NCI-H1694 (cell line): ENCODE measurements at regions not wholly inside any gene's neighbourhood (a gene's known extent, or its start where the extent isn't known, plus 50 kb on each side); places are given as distances from the start of the nearest gene placed in this dataset.

ENCODE experiments used
- DNase-seq: peaks from one replicate; lab custom pipeline; 2025; lab: John Stamatoyannopoulos, UW

DNA sequence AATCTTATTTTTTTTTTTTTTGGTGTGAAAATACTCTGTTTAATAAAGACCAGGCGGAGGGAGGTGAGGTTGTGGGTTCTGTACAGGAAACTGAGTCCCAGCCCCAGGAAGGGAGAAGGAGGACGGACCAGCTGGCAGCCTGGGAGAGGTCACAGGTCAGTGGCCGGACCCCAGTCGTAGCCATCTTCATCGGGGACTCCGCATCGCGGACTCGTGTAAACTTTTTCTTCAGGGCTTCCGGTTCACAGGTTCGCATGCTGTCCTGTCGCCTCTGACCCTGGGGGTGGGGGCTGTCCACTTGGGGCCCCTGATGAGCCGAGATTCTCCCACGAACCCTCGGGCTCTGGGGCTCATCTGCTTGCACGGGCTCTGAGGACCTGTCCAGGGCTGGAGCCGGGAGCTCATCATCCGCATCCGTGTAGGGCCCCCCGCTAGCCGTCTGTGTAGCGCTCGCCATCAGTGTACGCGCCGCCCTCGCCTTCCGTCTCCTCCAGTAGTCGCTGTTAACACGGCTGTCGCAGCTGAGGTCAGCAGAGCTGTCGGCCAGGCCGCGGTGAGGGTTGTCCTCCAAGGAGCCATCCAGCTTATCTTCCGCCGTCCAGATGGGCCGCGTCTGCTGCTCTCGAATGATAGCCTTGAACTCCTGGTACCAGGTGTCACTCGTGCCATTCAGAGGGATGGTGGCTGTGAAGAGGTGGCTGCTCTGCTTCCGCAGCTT lies 975.7 kb upstream of the PRMT6 start:
- no peak for DNase-seq

DNA sequence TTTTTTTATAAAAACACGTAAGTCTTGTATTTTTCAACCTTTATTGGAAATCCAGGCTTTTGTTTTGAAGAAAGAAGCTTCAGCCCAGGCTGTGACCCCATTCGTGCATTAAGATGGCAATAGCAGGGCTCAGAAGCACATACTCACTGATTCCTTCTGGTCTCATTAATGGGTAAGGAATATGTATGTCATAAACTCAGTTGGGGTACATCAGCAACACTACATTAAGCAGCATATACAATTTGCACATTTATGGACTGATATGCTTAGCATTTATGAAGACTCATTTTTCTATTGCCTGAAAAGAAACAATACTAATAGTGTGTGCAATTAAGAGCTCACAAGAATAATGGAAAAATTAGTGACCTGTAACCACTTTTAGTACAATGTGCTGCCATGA lies 945.4 kb upstream of the PRMT6 start:
- no peak for DNase-seq

- no peak for DNase-seq
Measured at GRCh38 chr1:106113851-106114250, 942.6 kb upstream of the PRMT6 start.

DNA sequence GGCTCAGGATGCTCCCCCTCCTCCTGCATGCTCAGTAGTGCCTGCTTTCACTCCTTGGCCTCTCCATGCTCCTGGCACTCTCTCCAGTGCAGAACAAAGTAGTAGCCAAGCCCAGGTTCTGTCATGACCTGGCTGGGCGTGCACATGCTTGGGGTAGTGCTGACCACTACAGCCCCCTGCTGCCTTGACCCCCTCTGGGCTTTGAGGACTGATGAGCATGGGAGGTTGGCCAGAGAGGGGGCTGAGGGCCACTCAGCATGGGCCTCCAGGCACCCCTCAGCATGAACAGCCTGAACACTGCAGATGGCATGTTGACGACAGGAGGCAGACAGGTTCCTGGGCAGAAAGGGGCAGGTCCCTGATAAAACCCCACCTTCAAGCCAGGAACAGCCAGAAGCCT lies 935.7 kb upstream of the PRMT6 start:
- DNase-seq: no peak

DNA sequence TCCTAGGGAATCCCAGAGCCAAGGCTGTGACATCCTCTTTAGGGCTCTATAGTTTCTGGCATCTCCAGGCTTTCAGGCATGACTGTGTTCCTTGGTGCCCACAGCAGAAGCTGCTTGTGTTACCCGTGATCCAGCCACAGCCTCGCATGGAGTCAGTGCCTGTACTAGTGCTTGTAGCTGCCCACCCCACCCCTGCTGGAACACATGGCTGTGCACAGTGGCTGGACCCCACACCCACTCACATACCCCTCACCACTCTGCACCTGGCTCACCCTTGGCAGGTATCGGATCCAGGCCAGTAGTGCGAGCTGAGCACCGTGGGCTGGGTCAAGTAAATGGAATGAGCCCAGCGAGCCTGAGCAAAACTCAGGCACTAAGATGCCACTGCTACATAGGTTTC lies 934.7 kb upstream of the PRMT6 start:
- no peak for DNase-seq

GRCh38 chr1:106134561-106134960 lies 921.9 kb upstream of the PRMT6 start:
- no peak for DNase-seq

- DNase-seq: no peak
Measured at GRCh38 chr1:106173101-106173500, 883.4 kb upstream of the PRMT6 start.

DNA sequence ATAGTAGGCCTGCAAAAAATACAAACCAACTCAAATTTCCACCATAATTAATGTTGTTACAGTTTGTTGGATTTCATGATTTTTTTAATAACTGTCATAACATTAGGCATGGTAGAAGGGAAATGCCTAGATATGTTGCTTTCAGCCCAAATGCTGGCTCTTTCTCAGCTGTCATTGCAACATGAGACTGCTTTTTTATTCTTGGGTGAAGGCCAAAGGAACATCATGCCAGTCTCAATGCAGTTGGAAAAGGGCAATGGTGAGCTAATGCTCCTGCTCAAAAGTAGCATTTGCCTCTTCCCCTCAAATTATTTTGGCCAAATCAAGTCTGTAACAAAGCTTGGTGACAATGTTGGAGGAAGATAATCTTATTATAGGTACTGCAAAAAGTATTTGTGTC lies 877.7 kb upstream of the PRMT6 start:
- DNase-seq: peak; percentile 88

DNA sequence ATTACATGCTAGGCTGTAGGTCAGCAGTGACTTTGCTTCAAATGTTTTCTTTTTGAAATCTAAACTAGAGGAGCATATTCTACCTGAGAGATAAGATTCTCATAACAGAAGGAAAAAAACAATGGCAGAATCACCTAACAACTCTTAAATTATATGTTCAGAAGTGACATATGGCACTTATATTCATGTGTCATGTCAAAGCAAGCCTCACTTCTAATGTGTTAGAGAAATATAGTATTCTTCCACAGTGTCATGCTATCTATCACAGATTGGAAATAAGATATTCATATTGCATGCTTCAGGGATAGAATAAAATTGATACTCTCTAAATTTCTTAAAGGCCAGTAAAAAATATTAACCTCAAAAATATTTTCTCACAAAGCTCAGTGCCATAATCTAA lies 874.6 kb upstream of the PRMT6 start:
- DNase-seq: no peak

- DNase-seq: no peak
Measured at GRCh38 chr1:106185089-106185488, 871.4 kb upstream of the PRMT6 start.

- no peak for DNase-seq
Measured at GRCh38 chr1:106189780-106190179, 866.7 kb upstream of the PRMT6 start.

DNA sequence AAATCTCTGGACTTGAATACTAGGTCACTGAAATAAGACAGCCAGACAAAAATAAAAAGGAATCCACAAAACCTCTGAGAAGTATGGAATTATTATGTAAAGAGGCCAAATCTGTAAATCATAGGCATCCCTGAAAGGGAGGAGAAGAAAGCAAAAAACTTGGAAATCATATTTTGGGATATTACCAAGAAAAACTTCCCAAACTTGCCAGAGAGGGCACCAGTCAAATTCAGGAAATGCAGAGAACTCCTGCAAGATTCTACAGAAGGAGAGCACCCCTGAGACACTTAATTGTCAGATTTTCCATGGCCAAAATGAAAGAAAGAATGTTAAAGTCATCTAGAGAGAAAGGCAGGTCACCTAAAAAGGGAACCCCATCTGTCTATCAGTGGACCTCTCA lies 862.3 kb upstream of the PRMT6 start:
- no peak for DNase-seq

GRCh38 chr1:106200711-106201110 lies 855.8 kb upstream of the PRMT6 start:
- DNase-seq: no peak

- DNase-seq: no peak
Measured at GRCh38 chr1:106207185-106207584, 849.3 kb upstream of the PRMT6 start.

- no peak for DNase-seq
Measured at GRCh38 chr1:106217765-106218164, 838.7 kb upstream of the PRMT6 start.

DNA sequence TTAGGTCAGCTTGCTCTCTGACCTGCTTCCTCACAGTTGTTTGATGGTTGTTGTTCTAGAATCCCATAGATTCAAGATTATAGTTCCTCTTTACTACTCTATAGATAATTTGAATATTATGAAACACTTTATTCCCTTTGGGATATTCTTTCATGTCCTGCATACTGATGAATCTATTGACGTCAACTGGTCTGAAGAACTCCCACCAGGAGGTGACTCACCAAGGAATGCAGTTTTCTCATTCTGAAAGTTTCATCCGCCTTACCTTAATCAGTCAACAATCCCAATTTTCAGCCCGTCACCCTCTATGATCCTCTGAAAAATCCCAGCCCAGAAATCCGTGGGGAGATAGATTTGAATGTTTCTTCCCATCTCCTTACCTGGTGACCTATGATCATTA lies 834.1 kb upstream of the PRMT6 start:
- no peak for DNase-seq

- DNase-seq: no peak
Measured at GRCh38 chr1:106223213-106223612, 833.3 kb upstream of the PRMT6 start.

DNA sequence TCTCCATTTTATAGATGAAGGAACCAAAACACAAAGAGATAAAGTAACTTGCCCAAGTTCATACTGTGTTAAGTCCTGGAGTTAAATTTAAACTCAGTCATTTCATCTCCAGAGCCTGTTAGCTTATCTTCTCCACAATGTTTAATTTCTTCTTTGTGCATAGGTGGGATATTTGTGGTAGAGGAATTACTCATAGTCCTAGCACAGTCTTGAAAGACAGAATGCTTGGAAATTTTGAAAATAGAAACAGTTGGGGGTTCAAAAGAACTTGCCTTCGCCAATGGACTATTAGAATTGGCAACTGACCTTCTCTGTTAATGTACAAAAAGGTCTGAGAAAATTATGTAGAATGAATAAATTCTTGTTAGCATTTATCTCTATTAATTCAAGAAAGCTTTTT lies 832.0 kb upstream of the PRMT6 start:
- no peak for DNase-seq

GRCh38 chr1:106225403-106225802 lies 831.1 kb upstream of the PRMT6 start:
- no peak for DNase-seq

DNA sequence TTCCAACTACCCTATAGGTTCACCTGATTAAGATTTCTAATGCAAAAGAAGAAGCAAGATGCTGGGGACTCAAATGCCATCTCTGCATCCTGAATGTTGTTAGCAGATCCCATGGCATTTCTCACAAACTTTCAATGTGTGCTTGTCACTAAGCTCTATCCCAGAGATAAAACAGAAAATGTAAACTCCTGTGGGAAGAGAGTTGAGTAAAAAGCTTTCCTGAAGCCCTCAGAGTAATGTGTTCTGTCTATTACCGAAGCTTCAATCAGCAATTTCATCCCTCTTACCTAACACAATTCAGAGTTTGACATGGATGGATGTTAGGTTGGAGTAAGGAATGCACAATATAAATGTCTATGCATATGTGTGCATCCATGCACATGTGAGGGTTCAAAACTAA lies 829.9 kb upstream of the PRMT6 start:
- DNase-seq: no peak

GRCh38 chr1:106232128-106232527 lies 824.3 kb upstream of the PRMT6 start:
- DNase-seq: no peak

DNA sequence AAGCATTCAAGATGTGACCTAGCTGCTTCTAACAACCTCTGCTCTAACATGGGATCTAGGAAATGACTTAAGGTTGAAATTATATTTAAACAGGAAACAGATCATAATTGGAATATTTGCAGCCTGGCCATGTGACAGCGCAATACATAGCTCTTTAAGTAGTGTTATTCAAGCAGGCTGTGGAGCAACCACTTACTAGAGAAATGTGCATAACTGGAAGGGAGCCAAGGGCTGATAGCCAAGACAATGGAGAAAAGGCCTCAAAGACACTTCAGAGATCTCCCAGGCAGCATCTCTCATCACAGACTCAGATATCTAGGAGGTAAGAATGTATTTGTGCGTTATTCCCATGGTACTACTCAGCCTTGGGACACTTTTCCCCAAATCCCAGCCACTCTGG lies 823.0 kb upstream of the PRMT6 start:
- DNase-seq: no peak

DNA sequence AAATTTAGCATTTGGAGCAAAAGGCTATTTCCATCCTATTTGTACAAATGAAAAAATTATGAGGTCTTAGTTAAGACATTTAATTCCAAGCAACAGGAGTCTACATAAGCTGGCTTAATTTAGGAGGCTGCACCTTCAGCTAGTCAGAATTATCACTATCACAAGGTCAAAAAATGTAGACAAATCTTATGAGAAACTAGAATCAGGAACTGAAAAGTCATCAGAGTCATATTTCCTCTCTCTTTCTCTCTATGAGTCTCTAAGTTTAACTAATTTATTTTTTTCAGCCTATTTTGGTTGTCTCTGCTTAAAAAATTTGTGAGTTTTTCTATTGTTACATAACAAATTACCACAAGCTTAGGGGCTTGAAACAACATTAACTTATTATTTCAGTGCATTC lies 807.1 kb upstream of the PRMT6 start:
- no peak for DNase-seq

DNA sequence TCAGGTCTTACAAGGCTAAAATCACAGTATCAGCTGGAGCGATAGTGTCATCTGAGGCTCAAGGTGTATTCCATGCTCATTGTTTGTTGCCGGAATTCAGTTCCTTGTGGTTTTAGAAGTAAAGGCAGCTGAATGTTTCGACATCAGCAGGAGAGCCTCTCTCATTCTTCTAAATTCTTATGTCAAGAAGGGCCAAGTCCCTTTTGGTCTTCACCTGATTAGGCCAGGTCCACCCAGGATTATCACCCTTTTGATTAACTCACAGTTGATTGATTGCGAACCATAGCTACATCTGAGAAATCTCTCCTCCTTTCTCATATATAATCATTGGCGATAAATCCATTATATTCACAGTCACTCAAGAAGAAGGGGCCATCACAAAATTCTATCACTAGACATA lies 806.7 kb upstream of the PRMT6 start:
- DNase-seq: no peak

DNA sequence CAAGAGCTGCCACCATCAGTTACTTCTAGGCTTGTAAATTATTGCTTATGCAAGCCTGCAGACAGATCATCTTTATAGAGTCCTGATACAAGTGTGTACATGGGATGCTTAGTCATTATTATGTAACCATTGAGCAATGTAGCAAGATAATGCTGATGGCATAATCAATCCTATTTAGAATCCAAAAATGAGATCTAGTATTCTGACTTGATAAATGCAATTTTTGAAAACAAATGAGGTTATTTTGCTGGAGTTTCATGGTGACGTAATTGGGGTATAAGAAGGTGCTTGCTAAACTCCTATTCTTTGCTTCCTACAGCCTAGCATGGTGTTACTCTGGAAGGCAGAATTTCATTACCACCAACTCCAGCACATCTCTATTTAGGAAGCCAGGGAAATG lies 801.7 kb upstream of the PRMT6 start:
- DNase-seq: no peak
